Heart left ventricle (tissue), 13 donors: ENCODE measurements at regions not wholly inside any gene's neighbourhood (a gene's known extent, or its start where the extent isn't known, plus 50 kb on each side); places are given as distances from the start of the nearest gene placed in this dataset.

Source experiments
- CTCF ChIP-seq, 12 donors: fragments of 200-600 bp; sonication (generic) in 4 of 12; IDR thresholded peaks; one replicate each; pipeline versions ENCODE4 v1.5.0 to v1.8.0; 2018 to 2022; ENCODE audit warnings: antibody characterized with exemption in 12 of 12, mild to moderate bottlenecking in 5 of 12
- POLR2A ChIP-seq, 2 donors: fragments of 450-650 bp; IDR thresholded peaks; one replicate each; pipeline ENCODE4 v1.6.1; 2017; ENCODE audit warnings: antibody characterized with exemption in 2 of 2, mild to moderate bottlenecking in 2 of 2, moderate library complexity in 2 of 2
- donor health status: ischemic (EF 13 %, LVEDD 7.1; RV severe dilation, severe dysfunction).
- donor health status: DM: no; HTN: yes; CAD: no.
- donor health status: DM: no; HTN: no; CAD: no.
- donor health status: ischemic (EF 25% LVEDD 6.9; RV normal size, moderate dysfunction).
- donor health status: ischemic (EF 25% LVEDD 5.7; RV mildly dilated, moderate dysfunction).
- donor health status: ischemic (EF 35%, LVEDD 5.7; RV mildly dilated, moderate dysfunction).
- donor health status: nonischemic (EF 11% LVEDD 7.7; RV severe dilation, severe dysfunction).
- donor health status: DM: yes; HTN: yes; CAD: no.
- donor health status: PGD.
- donor health status: ischemic (EF 29% LVEDD 5.4; RV normal size, mild dysfunction).
- donor health status: nonischemic (EF 23%, LVEDD 6.1; RV moderate dilation, normal function).

- no peak for TF ChIP-seq CTCF (IDR thresholded peaks at IDR 0.05)
- no peak for TF ChIP-seq POLR2A (IDR thresholded peaks at IDR 0.05)
These were observed 317.7 kb upstream of the ESRRG start for GRCh38 chr1:217040711-217041455.
